PC-3 (cell line): ENCODE measurements at regions not wholly inside any gene's neighbourhood (a gene's known extent, or its start where the extent isn't known, plus 50 kb on each side); places are given as distances from the start of the nearest gene placed in this dataset.

ENCODE experiments used
- ATAC-seq: fragments of 200-7000 bp; cut with Tn5 transposase; 2 replicates; pipeline ENCODE4 v1.9.1; 2020; ENCODE audit warnings: mild to moderate bottlenecking, moderate library complexity
- BruUV-seq: library from RNA; stranded (reverse); fragments of 400-500 nt; replicated peaks from 2 replicates; lab custom pipeline; 2021; lab: Mats Ljungman, UMichigan
- CTCF ChIA-PET: fragments of 300-600 bp; sonication (Branson Sonifier 250); formaldehyde crosslinking; loops from one replicate; lab custom pipeline; 2022; ENCODE audit warnings: antibody characterized with exemption; lab: Charles Lee
- POLR2A ChIA-PET: fragments of 300-600 bp; sonication (Branson Sonifier 250); formaldehyde crosslinking; loops from one replicate; lab custom pipeline; 2022; ENCODE audit warnings: antibody characterized with exemption; ENCODE audit not compliant: unreplicated experiment; lab: Charles Lee
- DNase-seq: peaks from one replicate; pipeline ENCODE4 v3.0.0-alpha.2; 2015
- H2AFZ ChIP-seq: fragments of 300-600 bp; sonication (generic); 2 replicates; pipeline ENCODE4 v1.6.0; 2016; ENCODE audit warnings: antibody characterized with exemption, low read length
- H3F3A ChIP-seq: fragments of 300-600 bp; sonication (generic); one replicate; pipeline ENCODE4 v1.6.0; 2017; ENCODE audit warnings: antibody characterized with exemption, low read length, control low read depth, mild to moderate bottlenecking; ENCODE audit not compliant: unreplicated experiment
- H3K27ac ChIP-seq: fragments of 300-600 bp; sonication (generic); 2 replicates; pipeline ENCODE4 v1.5.1; 2016; ENCODE audit warnings: mild to moderate bottlenecking, low read length
- H3K27me3 ChIP-seq: fragments of 300-600 bp; sonication (generic); 2 replicates; pipeline ENCODE4 v1.6.1; 2016; ENCODE audit warnings: low read length, mixed read lengths
- H3K36me3 ChIP-seq: fragments of 300-600 bp; sonication (generic); 2 replicates; pipeline ENCODE4 v1.6.1; 2016; ENCODE audit warnings: low read depth, mixed run types, low read length, mixed read lengths
- H3K4me1 ChIP-seq: fragments of 300-600 bp; sonication (generic); 2 replicates; pipeline ENCODE4 v1.5.1; 2016; ENCODE audit warnings: low read length; ENCODE audit not compliant: insufficient read depth
- H3K4me2 ChIP-seq: fragments of 300-600 bp; sonication (generic); 2 replicates; pipeline ENCODE4 v1.6.0; 2016; ENCODE audit warnings: low read length
- H3K4me3 ChIP-seq: fragments of 300-600 bp; sonication (generic); 2 replicates; pipeline ENCODE4 v1.5.1; 2016; ENCODE audit warnings: mild to moderate bottlenecking, low read length, mixed read lengths
- H3K79me2 ChIP-seq: fragments of 300-600 bp; sonication (generic); 2 replicates; pipeline ENCODE4 v1.6.1; 2017; ENCODE audit warnings: low read length, mixed read lengths
- H3K9ac ChIP-seq: fragments of 300-600 bp; sonication (generic); 2 replicates; pipeline ENCODE4 v1.6.0; 2016; ENCODE audit warnings: mild to moderate bottlenecking, low read length
- H3K9me2 ChIP-seq: fragments of 300-600 bp; sonication (generic); replicated peaks from 2 replicates; pipeline ENCODE4 v1.6.1; 2016; ENCODE audit warnings: mixed run types, low read length, mixed read lengths
- H3K9me3 ChIP-seq: fragments of 300-600 bp; sonication (generic); 2 replicates; pipeline ENCODE4 v1.6.1; 2016; ENCODE audit warnings: low read length, mixed read lengths
- H4K20me1 ChIP-seq: fragments of 300-600 bp; sonication (generic); 2 replicates; pipeline ENCODE4 v1.6.1; 2016; ENCODE audit warnings: low read length, mixed read lengths
- EZH2 ChIP-seq: fragments of 300-600 bp; sonication (generic); IDR thresholded peaks from one replicate; pipeline ENCODE4 v1.6.1; 2017; ENCODE audit warnings: antibody characterized with exemption, mild to moderate bottlenecking, low read length; ENCODE audit not compliant: unreplicated experiment
- EZH2phosphoT487 ChIP-seq: fragments of 300-600 bp; sonication (generic); IDR thresholded peaks from 2 replicates; pipeline ENCODE4 v1.6.1; 2018; ENCODE audit warnings: mild to moderate bottlenecking, antibody characterized with exemption, low read length, borderline replicate concordance
- intact Hi-C: fragments of 100-400 bp; cut with micrococcal nuclease; formaldehyde crosslinking; loops from 2 replicates; pipeline ENCODE4 v1.9.0; 2023
- TF ChIP-seq, protein P1 (sequence below): fragments of 300-600 bp; sonication (generic); conservative IDR thresholded peaks from 2 replicates; pipeline ENCODE4 v1.5.1; 2017; ENCODE audit warnings: antibody characterized with exemption, low read depth, mild to moderate bottlenecking, low read length

DNA sequence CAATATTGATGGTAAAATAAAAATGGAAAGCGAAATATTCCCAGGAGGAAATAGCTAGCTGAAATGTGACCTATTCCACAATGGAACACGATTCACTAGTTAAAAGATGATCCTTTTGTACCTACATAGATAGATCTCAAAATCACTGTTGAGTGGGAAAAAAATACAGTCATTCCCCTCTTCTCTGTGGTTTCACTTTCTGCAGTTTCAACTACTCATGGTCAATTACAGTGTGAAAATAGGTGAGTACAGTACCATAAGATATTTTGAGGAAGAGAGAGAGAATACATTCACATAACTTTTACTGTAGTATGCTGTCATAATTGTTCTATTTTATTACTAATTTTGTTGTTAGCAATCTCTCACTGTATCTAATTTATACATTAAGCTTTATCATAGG lies 56.0 kb upstream of the COL13A1 start:
- no peak overlapping the region for H3K27ac ChIP-seq
- no peak overlapping the region for H3K9ac ChIP-seq
- H3K36me3 ChIP-seq = no peaks in the 10 kb centered on the region
- H3K9me3 ChIP-seq = no peaks in the 10 kb centered on the region
- intact Hi-C loops = loop anchor here (2.0 kb wide), 1 partner anchor 17 kb away; no protein-coding TSS in a partner anchor
- DNase-seq = no peak
- H3K79me2 ChIP-seq = no peaks in the 10 kb centered on the region
- ATAC-seq = no peak
- no TSS peak for BruUV-seq
- H3K27me3 ChIP-seq = peaks cover 2% of the 10 kb centered on the region; the same call in 1 of the 2 replicates
- no peak overlapping the region for H3K4me3 ChIP-seq
- H4K20me1 ChIP-seq = no peaks in the 10 kb centered on the region
- H3K4me2 ChIP-seq = 0 out of 2 replicates have a peak overlapping the region, but pooled peaks have one; percentile 2
- no peak overlapping the region for H2AFZ ChIP-seq
- no peaks in the 10 kb centered on the region for H3K9me2 ChIP-seq
- TF ChIP-seq, protein P1, sequence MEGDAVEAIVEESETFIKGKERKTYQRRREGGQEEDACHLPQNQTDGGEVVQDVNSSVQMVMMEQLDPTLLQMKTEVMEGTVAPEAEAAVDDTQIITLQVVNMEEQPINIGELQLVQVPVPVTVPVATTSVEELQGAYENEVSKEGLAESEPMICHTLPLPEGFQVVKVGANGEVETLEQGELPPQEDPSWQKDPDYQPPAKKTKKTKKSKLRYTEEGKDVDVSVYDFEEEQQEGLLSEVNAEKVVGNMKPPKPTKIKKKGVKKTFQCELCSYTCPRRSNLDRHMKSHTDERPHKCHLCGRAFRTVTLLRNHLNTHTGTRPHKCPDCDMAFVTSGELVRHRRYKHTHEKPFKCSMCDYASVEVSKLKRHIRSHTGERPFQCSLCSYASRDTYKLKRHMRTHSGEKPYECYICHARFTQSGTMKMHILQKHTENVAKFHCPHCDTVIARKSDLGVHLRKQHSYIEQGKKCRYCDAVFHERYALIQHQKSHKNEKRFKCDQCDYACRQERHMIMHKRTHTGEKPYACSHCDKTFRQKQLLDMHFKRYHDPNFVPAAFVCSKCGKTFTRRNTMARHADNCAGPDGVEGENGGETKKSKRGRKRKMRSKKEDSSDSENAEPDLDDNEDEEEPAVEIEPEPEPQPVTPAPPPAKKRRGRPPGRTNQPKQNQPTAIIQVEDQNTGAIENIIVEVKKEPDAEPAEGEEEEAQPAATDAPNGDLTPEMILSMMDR = no peak
- no peak for TF ChIP-seq EZH2phosphoT487
- H3F3A ChIP-seq = no peaks in the 10 kb centered on the region
- ChIA-PET POLR2A (no interaction called here), CTCF (no interaction called here)
- peaks cover 11% of the 10 kb centered on the region for H3K4me1 ChIP-seq

DNA sequence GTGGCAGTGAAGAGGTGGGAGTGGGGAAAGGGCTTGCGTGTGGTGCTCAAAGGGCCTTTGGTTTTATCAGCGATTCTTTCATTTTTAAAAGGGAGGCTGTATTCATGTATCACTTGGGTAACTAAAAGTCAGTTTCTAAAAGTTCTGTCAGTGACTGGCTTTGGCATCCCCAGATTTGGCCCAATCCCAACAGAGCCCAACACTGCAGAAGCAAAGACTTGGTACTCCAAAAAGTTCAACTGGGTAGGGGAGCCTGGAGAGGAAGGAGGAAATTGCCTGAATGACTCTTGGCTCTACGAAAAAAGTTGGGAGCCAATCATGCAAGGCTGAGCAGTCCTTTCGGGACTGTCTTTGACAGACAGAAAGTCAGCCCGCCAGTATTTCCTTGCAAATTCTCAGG lies 54.5 kb upstream of the COL13A1 start:
- Histone ChIP-seq H3K9me2 (no peaks in the 10 kb centered on the region), H3K9me3 (no peaks in the 10 kb centered on the region), H3K4me3 (no peak overlapping the region), H3K79me2 (no peaks in the 10 kb centered on the region), H3K36me3 (no peaks in the 10 kb centered on the region), H3K27me3 (peaks cover 16% of the 10 kb centered on the region), H3F3A (no peaks in the 10 kb centered on the region), H4K20me1 (no peaks in the 10 kb centered on the region), H2AFZ (no peak overlapping the region), H3K4me1 (peaks cover 11% of the 10 kb centered on the region), H3K4me2 (no peak overlapping the region), H3K9ac (no peak overlapping the region), H3K27ac (no peak overlapping the region)
- no peak for DNase-seq
- BruUV-seq = no TSS peak
- TF ChIP-seq EZH2phosphoT487 = no peak
- TF ChIP-seq, protein P1 = no peak
- TF ChIP-seq EZH2 = no peak
- no peak for ATAC-seq
- intact Hi-C loops = no loop called here
- ChIA-PET CTCF (interaction anchor here (0.7 kb wide), 1 partner anchor 211 kb away, joined by 4 read pairs; no protein-coding TSS in a partner anchor), POLR2A (no interaction called here)

- no peak overlapping the region for H3K27ac ChIP-seq
- H3K36me3 ChIP-seq = no peaks in the 10 kb centered on the region
- peak; percentile 28 for ATAC-seq
- TF ChIP-seq, protein P1 = no peak
- no peak for TF ChIP-seq EZH2phosphoT487
- TF ChIP-seq EZH2 = no peak
- H3K4me2 ChIP-seq = no peak overlapping the region
- no TSS peak for BruUV-seq
- H3K9me2 ChIP-seq = no peaks in the 10 kb centered on the region
- no peaks in the 10 kb centered on the region for H4K20me1 ChIP-seq
- H3K79me2 ChIP-seq = no peaks in the 10 kb centered on the region
- H3F3A ChIP-seq = no peaks in the 10 kb centered on the region
- H2AFZ ChIP-seq = no peak overlapping the region
- intact Hi-C loops = no loop called here
- no peak overlapping the region for H3K9ac ChIP-seq
- H3K4me3 ChIP-seq = no peak overlapping the region
- peaks cover 11% of the 10 kb centered on the region for H3K4me1 ChIP-seq
- no peak for DNase-seq
- ChIA-PET CTCF (interaction anchor here (0.5 kb wide), 1 partner anchor 42 kb away, joined by 3 read pairs; no protein-coding TSS in a partner anchor), POLR2A (interaction anchor here (0.6 kb wide), 1 partner anchor 12 kb away, joined by 9 read pairs; no protein-coding TSS in a partner anchor)
- peaks cover 28% of the 10 kb centered on the region for H3K27me3 ChIP-seq
- no peaks in the 10 kb centered on the region for H3K9me3 ChIP-seq
Observed at GRCh38 chr10:69748621-69749020, 53.1 kb upstream of the COL13A1 start.
